HG02943 (cell line): ENCODE measurements at regions not wholly inside any gene's neighbourhood (a gene's known extent, or its start where the extent isn't known, plus 50 kb on each side); places are given as distances from the start of the nearest gene placed in this dataset.
"Not testable (repeated sequence)": the region's sequence is repeated elsewhere in the genome, so short reads cannot be mapped to it uniquely, and the experiment has no call there.

Experiments used
- ATAC-seq: cut with Tn5 transposase; IDR thresholded peaks from one replicate; pipeline ENCODE4 v1.9.1; 2021; ENCODE audit warnings: mild to moderate bottlenecking, low read depth, moderate library complexity; ENCODE audit not compliant: unreplicated experiment

DNA sequence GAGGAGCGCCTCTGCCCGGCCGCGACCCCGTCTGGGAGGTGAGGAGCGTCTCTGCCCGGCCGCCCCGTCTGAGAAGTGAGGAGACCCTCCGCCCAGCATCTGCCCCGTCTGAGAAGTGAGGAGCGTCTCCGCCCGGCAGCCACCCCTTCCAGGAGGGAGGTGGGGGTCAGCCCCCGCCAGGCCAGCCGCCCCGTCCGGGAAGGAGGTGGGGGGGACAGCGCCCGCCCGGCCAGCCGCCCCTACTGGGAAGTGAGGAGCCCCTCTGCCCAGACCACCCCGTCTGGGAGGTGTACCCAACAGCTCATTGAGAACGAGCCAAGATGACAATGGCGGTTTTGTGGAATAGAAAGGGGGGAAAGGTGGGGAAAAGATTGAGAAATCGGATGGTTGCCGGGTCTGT lies 164.6 kb downstream of the TEX36 start:
- ATAC-seq: not testable (repeated sequence)

DNA sequence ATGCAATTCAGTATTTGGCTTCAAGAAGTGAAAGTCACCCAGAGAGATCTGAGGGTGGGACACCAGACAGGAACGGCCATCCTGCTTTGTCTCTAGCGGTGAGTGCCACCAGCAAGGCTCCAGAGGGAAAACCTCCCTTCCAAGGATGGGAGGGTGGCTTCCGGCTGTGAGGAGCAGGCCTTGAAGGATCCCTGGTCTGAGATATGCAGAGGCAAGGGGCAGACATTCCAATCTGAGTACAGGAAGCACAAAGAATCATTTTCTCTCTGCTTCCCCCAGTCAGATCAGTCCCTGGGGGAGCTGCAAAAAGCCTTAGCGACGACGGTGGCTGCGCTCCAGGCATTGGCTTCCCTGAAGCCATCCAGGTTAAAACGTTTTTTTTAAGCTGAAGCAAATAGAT lies 167.4 kb downstream of the TEX36 start:
- ATAC-seq: no peak

DNA sequence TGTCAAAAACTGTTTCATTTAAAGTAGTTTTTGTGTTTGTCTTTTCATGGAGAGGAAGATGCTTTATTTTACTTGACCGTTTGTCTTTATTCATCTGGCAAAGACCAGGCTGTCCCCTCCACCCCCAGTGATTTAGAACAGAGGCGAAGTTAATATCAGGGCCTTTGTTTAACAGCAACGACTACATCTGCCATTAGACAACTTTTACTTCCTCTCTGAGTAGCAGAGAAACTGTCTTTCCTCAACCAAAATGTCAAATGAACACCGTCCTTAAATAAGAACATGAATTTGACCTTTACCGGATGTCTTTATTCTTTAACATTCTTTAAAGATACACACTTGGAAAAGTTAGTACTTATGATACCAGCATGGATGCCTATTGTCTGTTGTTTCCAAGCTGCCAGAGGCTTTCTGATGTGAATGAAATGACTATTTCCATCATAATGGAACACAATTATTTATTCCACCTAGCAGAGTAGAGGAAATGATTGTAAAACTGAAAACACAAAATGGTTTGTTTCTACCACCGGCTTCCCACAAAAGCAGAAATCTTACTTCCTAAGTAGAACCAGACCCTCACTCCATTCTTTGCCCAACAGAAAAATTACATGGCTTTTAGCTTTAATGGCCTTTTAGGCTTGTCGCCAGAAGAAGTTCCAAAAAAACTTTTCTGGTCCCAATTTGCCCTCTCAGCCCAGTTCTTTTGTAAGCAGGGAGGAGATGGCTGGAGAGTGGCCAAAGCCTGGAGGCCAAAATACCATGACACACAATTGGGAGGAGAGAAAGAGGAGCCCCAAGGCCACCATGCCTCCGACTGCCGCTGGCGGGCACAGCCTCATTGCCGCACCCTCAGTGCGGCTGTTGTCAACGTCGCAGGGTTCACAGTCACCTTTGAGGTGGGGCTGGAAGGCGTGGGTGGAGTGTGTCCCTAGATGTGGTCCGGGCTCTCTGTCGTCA lies 168.5 kb downstream of the TEX36 start:
- no peak for ATAC-seq

DNA sequence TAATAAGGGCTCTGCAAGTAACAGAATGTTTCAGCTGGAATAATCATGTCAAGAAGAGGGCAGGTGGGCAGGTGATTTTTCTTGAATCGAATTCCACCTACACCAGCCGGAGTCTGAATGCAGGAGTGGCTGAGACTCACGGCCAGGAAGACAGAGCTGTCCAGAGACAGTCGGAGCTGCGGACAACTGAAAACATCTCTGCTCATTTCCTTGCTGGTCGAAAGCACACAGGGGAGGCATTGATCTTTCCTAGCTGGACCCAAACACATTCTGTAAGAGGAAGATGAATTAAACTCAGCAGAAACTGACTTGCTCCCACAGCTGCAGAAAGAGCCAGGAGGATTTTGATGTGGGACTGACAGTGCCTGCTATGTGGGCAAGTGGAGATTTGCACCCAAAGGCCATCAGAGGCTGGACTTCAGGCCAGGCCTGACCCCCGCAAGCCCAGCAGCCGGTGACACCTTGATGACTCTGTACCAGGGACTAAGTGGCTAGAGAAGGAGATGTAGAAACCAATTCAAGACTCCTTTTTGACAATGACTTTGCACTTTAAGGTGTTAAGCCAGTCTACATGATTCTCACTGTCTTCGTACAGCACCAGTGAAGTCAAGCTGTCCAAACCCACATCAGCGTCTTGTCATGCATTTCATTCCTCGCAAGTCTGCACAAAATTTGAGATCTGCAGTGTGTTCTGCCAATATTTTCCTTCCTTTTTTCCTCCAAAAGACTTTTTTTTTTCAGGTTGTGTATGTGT lies 169.4 kb downstream of the TEX36 start:
- ATAC-seq: no peak

DNA sequence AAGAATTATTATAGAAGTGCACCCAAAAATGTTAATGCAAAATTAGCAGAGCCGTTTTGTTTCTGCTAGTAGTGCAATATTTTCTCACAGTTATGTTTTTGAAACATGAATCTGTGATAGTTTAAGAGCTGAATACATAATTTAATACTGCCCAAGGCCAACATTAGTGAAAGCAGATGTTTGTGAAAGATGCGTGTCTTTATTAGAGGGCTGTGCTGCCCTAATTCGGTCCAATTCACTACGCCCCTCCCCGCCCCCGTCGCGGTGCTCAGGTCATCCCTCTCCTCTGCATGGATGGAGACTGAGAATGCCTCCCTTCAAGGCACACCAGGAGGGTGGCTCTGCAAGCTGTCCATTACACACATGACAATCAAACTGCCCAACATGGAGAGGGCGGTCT lies 172.0 kb downstream of the TEX36 start:
- no peak for ATAC-seq

DNA sequence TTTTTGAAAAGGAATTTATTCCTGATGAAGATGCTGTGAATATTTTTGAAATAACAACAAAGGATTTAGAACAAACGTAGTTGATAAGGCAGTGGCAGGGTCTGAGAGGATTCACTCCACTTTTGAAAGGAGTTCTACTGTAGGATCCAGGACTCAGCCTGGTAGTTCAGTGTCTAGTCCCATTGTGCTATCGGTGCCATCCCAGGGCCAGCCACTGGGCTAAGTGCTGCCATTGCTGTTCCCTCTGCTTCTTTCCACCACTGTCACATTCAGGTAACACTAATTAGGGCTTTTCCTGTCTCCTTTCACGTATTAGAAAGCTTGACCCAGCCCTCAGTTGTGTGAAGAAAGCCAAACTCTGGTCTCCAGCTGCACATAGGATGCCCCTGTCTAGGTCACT lies 177.3 kb downstream of the TEX36 start:
- ATAC-seq: no peak

DNA sequence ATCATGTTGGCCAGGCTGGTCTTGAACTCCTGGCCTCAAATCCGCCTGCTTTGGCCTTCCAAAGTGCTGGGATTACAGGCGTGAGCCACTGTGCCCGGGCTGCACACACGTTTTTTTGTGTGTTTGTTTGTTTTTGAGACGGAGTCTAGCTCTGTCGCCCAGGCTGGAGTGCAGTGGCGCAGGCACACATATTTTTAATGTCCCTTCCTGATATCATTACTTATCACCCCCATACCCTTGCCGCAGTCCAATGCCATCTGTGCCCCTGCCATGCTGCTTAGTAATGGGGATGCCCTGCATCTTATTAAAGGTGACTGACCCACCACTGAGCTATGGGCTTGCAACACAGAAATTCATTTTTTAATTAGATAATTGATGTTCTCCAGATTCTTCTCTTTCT lies 180.7 kb downstream of the TEX36 start:
- no peak for ATAC-seq

DNA sequence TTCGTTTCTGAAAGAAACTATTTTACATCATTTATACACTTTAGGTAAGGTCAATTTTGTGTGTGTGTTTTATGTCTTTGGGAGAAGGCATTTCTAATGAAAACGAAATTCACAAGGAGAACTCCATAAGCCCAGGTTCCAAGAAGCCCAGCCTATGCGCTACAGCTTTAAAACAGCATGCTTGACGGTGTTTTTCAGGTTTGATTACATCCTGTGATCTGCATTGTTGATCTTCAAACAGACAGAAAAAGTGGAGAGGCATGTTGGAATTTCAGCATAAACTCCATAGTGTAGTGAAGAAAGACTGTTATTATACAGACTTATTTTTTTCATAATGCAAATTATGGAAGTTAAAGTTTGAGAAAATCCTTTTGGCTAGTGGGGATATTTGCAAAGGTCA lies 187.6 kb downstream of the TEX36 start:
- no peak for ATAC-seq

DNA sequence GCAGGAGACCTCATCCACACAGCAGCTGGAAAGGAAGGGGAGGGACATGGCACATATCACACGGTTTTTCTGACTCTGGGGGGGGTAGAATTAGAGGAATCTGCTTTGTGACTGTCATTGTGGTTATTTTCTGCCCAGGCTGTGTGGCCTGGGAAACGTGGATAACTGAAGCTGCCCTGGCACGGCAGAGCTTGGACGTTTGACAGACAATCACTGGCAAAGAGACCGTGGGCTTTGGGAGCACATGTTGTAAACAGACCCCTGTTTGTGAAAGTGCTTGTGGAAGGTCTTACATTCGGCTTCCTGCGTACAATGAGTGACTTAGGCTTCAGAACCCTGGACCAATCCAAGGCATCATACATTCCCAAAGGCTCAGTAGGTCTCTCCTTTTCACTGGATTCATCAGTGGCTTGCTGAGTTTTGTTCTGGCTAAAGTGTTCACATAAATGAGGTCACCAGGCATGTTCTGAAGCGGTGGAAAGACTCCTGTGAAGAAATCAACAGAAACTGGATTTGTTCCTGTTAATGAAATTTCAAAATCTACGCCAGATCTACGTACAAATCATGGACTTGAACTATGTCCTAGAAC lies 188.2 kb downstream of the TEX36 start:
- no peak for ATAC-seq

DNA sequence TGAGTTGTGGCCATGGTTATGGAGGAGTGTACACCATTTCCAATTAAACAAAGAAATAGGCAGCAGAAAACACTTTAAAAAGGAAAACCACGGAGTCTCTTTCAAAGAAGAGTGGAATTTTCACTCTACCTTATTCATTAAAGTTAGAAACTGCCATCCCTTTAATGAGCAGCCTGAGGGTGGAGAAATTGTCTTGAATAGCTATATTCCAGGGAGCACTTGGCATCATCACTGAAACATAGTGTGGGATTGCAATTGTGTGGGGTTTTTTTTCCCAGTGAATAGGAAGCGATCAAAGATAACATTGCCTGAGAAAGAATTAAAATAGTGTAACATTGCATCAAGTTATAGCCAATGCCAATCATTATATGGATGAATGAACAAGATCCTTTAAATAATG lies 191.6 kb downstream of the TEX36 start:
- ATAC-seq: no peak

DNA sequence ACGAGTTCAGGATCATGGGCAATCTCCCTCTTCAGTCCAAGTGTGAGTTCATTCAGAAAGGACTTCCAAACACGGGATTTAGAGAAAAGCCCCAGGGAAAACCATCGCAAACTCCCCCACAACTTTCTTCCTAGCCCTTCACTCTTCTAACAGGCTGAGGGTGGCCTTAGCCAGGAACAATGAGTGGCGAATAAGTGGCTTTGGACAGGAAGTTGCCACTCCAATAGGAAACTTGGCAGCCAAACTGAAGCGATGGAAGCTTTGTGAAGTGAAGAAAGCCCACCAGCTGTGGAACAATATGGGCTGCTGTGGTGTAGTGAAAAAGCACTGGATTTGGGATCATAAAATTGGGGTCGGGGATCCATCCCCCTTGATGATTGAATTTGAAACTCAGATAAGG lies 193.2 kb downstream of the TEX36 start:
- ATAC-seq: no peak

DNA sequence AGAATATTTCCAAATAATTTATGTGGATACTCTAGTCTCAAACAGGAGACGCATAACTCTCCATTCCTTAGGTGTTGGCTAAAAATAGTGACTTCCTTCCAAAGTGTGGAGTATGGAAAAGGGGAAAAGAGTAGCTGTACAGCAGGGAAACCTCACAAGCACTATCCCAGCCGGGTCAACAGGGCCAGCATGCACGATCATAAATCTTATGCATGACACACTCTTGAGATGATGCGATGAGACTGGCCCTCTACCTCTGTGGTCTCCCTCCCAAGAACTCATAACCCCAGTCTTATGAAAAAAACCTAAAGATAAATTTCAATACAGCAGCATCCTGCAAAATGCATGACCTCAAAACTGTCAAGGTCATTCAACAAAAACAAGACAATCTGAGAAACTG lies 197.3 kb downstream of the TEX36 start:
- ATAC-seq: no peak

DNA sequence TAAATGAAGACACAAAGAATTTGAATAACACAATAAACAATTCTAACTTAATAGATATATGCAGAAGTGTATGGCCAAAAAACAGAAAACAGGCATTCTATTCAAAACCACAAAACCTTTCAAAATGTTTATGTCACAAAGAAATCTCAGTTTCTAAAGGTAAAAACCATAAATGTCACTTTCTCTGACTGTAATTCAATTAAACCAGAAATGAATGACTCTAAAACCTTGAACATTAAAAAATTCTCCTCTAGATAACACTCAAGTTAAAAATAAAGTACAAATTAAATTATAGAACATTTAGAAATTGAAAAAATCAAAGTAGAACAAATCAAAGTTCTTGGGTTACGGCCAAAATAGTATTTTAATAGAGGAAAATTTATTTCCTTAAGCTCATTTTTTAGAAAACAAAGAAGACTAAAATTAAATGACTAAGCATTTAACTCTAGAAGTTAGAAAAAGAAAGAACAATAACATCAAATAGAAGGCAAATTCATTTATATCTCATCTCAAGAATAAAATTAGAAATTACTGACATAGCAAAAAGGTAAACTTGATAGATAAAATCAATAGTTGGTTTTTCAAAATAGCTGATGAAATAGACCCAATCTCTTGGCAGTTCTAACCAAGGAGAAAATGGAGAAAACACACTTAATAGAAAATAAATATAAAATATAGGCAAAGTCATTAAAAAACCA lies 198.8 kb downstream of the TEX36 start:
- no peak for ATAC-seq

DNA sequence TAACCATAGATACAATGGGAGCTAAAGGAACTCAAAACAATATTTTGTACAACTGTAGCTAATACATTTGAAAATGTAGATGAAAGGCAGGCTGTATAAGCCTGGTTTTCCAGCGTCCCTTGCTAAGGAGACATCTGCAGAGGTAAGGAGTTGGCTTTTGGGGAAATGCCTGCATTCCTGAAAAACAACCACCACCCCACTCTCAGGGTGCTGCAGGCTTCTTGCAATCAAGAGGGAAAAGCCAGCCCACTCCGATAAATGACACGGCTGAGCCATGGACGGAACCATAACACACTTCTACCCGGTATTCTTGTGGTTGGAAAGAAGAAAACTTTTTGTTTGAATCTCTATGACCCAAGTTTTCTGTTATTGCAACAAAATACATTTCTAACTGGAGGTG lies 200.3 kb downstream of the TEX36 start:
- no peak for ATAC-seq

DNA sequence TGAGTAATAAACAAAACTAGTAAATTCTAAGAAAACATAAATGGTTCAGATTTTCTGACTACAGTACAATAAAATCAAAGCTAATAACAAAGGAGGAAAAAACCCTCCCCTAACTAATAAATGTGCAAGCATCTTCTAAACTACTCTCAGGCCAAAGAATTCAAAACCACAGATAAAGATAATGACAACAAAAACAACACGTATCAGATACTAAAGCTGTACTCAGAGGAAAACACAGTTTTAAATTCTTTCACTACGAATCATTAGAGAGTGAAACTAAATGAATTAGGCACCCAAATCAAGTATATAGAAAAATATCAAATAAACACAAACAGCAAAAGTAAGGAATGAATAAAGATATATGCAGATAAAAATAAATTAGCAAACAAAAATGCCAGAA lies 200.9 kb downstream of the TEX36 start:
- no peak for ATAC-seq

DNA sequence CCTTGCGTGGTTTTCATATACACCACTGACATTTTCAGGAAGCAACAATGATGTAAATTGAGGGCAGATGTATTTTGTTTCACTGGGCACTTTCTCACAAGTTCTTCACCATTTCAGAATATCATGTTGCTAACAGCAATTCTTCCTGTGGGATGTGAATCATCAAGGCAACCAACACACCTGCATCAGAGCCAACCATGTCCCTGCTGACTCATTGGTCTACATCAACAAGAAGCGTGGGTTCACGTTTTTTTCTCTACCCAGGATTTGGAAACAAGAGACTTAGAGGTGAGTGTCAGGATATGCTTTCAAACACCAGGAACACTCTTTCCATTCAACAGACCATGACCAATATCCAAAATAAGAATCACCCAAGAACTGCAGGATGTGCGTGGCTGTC lies 203.9 kb downstream of the TEX36 start:
- ATAC-seq: no peak

DNA sequence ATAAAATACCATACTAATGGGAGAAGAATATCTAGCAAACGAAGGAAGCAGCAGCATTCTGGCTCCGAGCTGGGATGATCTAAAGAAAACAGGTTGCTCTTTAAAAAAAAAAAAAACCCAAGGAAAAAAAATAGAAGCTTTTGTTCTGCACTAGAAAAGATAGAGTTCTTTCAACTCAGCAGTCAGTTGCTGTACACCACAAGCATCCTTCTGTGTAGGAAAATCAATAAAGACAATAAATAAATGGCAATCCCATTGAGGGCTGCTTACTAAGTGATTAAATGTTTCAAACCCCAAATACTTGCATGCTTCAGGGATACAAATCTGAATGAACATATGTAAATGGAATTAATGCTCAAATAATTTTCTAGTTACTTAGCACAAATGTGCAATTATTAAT lies 207.1 kb downstream of the TEX36 start:
- no peak for ATAC-seq

DNA sequence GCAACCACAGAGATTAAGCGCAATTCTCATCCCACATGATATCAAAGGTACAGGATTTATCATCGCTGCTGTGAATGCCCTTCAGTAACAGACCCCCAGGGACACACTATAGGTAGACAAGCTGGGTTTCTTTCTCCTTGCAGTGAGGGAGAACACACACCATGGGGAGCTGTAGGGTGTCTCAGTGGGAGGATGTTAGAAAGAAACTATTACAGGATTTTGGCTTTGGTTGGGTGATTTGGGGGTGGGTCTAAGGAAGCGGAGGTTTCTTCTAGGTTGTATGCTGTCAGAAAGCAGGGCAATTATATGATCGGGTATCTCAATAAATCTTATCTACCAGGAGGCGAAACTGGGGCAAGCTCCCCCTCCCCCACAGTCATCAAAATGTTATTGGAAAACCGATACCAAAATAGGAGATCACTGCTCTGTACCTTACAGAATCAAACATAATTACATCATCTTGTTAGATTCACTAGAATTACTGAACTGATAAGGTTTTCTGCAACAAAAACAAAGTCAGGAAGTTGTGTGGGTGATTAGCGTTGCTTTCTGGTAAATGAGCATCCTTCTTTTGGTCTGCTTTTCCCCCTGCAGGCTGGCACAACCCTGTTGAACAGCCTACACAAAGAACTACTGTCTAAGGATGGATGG lies 209.7 kb downstream of the TEX36 start:
- ATAC-seq: no peak

DNA sequence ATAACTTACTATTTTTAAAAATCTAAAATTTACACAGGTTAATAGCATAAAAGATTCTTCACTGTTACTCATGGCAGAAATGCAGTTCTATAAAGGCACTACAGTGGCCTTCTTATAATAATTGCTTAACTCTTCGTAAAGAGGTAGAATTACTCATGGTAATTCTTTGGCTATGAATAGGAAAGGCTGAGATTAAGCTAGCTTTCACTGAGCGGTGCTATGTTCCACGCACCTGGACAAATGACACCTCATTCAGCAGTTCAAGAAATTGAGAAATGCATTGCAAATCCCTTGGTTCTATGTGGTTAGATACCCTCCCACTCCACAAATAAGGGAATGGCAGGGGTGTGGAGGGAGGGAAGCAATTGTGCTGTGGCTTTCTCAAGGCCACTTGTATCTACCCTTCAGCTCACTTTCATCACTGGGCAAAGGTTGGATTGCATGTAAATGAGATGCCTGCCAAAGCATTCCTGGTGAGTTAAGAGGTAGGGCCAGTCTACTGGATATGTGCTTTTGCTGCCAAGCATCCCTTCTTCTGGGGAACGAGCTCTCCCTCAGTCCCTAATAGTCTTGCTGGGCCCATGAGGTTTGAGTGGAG lies 210.9 kb downstream of the TEX36 start:
- ATAC-seq: no peak

DNA sequence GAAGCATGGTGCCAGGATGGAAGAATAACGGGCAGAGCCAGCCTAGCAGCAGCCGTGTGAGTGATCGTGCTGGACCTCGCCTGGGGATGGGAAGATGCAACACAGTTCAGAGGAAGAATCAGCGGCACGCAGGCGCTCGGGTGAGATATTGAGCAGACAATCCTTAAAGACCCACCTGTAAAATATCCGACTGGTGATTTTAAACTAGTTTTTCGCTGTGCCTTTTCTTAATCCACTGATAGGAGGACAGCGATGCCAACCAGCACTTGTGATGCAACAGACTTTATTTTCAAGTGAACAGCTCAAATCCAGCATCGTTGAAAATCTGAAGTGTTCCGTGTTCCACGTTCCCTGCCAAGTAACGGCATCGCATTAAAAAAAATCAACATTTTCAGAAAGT lies 214.7 kb downstream of the TEX36 start:
- ATAC-seq: no peak
